ENCODE measurements at regions not wholly inside any gene's neighbourhood (a gene's known extent, or its start where the extent isn't known, plus 50 kb on each side); places are given as distances from the start of the nearest gene placed in this dataset.

DNA sequence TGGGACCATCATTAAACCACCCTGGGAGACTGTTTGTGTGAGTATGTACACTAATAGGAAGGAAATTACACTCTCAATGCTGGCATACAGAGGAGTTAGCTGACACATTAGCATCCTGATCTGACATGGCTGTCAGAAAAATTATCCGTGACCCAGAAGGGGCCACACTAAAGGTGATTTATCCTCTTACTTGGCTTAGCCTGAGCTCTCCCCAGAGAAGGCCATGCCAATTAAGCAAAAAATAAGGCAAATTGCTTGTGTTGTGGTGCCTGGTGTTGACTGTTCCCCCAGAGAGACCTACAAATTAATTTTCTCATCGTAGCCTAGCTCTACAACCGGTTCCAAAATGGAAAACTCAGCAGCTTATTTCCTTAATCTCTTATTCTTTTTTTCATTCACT lies 992.3 kb downstream of the KCNMA1 start:
- TF ChIP-seq POLR2AphosphoS5 (IDR thresholded peaks at IDR 0.05; ENCODE audit: insufficient read depth in 1 of 2, low read depth in 1 of 2), result no peak
- TF ChIP-seq, protein P1, sequence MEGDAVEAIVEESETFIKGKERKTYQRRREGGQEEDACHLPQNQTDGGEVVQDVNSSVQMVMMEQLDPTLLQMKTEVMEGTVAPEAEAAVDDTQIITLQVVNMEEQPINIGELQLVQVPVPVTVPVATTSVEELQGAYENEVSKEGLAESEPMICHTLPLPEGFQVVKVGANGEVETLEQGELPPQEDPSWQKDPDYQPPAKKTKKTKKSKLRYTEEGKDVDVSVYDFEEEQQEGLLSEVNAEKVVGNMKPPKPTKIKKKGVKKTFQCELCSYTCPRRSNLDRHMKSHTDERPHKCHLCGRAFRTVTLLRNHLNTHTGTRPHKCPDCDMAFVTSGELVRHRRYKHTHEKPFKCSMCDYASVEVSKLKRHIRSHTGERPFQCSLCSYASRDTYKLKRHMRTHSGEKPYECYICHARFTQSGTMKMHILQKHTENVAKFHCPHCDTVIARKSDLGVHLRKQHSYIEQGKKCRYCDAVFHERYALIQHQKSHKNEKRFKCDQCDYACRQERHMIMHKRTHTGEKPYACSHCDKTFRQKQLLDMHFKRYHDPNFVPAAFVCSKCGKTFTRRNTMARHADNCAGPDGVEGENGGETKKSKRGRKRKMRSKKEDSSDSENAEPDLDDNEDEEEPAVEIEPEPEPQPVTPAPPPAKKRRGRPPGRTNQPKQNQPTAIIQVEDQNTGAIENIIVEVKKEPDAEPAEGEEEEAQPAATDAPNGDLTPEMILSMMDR (IDR thresholded peaks at IDR 0.05), result no peak

Measured in vagina (tissue), 2 donors.